SK-N-SH (cell line): ENCODE measurements at regions not wholly inside any gene's neighbourhood (a gene's known extent, or its start where the extent isn't known, plus 50 kb on each side); places are given as distances from the start of the nearest gene placed in this dataset.

Experiments used
- CTCF ChIP-seq: fragments of 200-600 bp; sonication (generic); IDR thresholded peaks from 2 replicates; pipeline ENCODE4 v1.6.1; 2017; ENCODE audit warnings: antibody characterized with exemption, mild to moderate bottlenecking, moderate library complexity
- EP300 ChIP-seq, 2 experiments: IDR thresholded peaks; 2 replicates each; pipeline versions ENCODE4 v1.4.0 to v1.6.1; 2012; ENCODE audit warnings: borderline replicate concordance in 1 of 2, low read depth in 1 of 2, low read length in 1 of 2
- EZH2phosphoT487 ChIP-seq: fragments of 200-600 bp; sonication (generic); IDR thresholded peaks from 2 replicates; pipeline ENCODE4 v1.6.1; 2017; ENCODE audit warnings: low read depth, mixed run types, mild to moderate bottlenecking, antibody characterized with exemption, moderate library complexity, borderline replicate concordance
- JUND ChIP-seq: IDR thresholded peaks from 2 replicates; pipeline ENCODE4 v1.4.0; 2012
- MAX ChIP-seq: IDR thresholded peaks from 2 replicates; pipeline ENCODE4 v1.4.0; 2012; ENCODE audit warnings: low read depth
- PBX3 ChIP-seq: IDR thresholded peaks from 2 replicates; pipeline ENCODE4; 2012
- POLR2AphosphoS5 ChIP-seq: IDR thresholded peaks from 2 replicates; pipeline ENCODE4 v1.6.1; 2012; ENCODE audit warnings: low read depth, low read length
- REST ChIP-seq: IDR thresholded peaks from 2 replicates; pipeline ENCODE4 v1.6.1; 2012; ENCODE audit warnings: mild to moderate bottlenecking, low read depth, low read length, moderate library complexity
- RXRA ChIP-seq: IDR thresholded peaks from 2 replicates; pipeline ENCODE4 v1.4.0; 2012; ENCODE audit warnings: low read depth, mild to moderate bottlenecking, borderline replicate concordance

GRCh38 chr6:56835612-56836011, 119.3 kb upstream of the BEND6 start:
- TF ChIP-seq EZH2phosphoT487 (no peak), CTCF (no peak), RXRA (no peak), PBX3 (no peak), EP300 (IDR thresholded peaks at IDR 0.05; ENCODE audit: borderline replicate concordance in 1 of 2, low read depth in 1 of 2, low read length in 1 of 2) (no peak), JUND (no peak), POLR2AphosphoS5 (no peak), REST (no peak), MAX (no peak)
